ENCODE measurements at regions not wholly inside any gene's neighbourhood (a gene's known extent, or its start where the extent isn't known, plus 50 kb on each side); places are given as distances from the start of the nearest gene placed in this dataset.

- TF ChIP-seq CTCF (conservative IDR thresholded peaks at IDR 0.05), result no peak
- no peak for TF ChIP-seq EZH2 (IDR thresholded peaks at IDR 0.05; ENCODE audit: low read depth)
Observed at GRCh38 chr7:34263168-34263567, 357.8 kb downstream of the BMPER start.

All from PC-9 (cell line).